ENCODE measurements at regions not wholly inside any gene's neighbourhood (a gene's known extent, or its start where the extent isn't known, plus 50 kb on each side); places are given as distances from the start of the nearest gene placed in this dataset.

GRCh38 chr2:100683231-100683630 lies 120.4 kb downstream of the PDCL3 start (continued):
- no peak for TF ChIP-seq ZNF548 (tag by site-specific recombination; IDR thresholded peaks at IDR 0.05)
- TF ChIP-seq TCF7L2 (IDR thresholded peaks at IDR 0.05; ENCODE audit: borderline replicate concordance, low read depth, low read length), result no peak
- no peak for TF ChIP-seq IKZF3 (tag by site-specific recombination; IDR thresholded peaks at IDR 0.05)
- no peak for TF ChIP-seq ZBTB21 (tag by site-specific recombination; IDR thresholded peaks at IDR 0.05)
- no peak for TF ChIP-seq FEZF1 (tag by site-specific recombination; IDR thresholded peaks at IDR 0.05)

- H3K4me3 ChIP-seq (ENCODE audit: low read depth, low read length), result no peak overlapping the region
- no peak overlapping the region for H3K27ac ChIP-seq (ENCODE audit: extremely low read depth, low read depth, low read length)
- ChIA-PET POLR2A (no interaction called here), CTCF (interaction anchor here (0.5 kb wide), 1 partner anchor 1049 kb away, joined by 3 read pairs; no protein-coding TSS in a partner anchor)
- no peaks in the 10 kb centered on the region for H3K9me3 ChIP-seq (ENCODE audit: control insufficient read depth, insufficient read depth, low read depth, low read length)
- H3K36me3 ChIP-seq (ENCODE audit: control insufficient read depth in 2 of 2, insufficient read depth in 1 of 2, low read length in 2 of 2), result no peaks in the 10 kb centered on the region
- H3K4me1 ChIP-seq (ENCODE audit: control insufficient read depth, insufficient read depth, low read length), result no peaks in the 10 kb centered on the region
- no peak for TF ChIP-seq ZNF335 (tag by site-specific recombination; conservative IDR thresholded peaks at IDR 0.05)
- no peak for TF ChIP-seq OVOL3 (tag by site-specific recombination; IDR thresholded peaks at IDR 0.05)
- TF ChIP-seq HIC1 (tag by site-specific recombination; IDR thresholded peaks at IDR 0.05), result no peak
- no peak for TF ChIP-seq ZNF433 (tag by site-specific recombination; IDR thresholded peaks at IDR 0.05; ENCODE audit: low read depth)
- TF ChIP-seq SALL2 (tag by site-specific recombination; IDR thresholded peaks at IDR 0.05; ENCODE audit: borderline replicate concordance), result no peak
- TF ChIP-seq WT1 (tag by site-specific recombination; IDR thresholded peaks at IDR 0.05), result no peak
- TF ChIP-seq ZNF561 (tag by site-specific recombination; IDR thresholded peaks at IDR 0.05; ENCODE audit: borderline replicate concordance), result no peak
- TF ChIP-seq, protein P1, sequence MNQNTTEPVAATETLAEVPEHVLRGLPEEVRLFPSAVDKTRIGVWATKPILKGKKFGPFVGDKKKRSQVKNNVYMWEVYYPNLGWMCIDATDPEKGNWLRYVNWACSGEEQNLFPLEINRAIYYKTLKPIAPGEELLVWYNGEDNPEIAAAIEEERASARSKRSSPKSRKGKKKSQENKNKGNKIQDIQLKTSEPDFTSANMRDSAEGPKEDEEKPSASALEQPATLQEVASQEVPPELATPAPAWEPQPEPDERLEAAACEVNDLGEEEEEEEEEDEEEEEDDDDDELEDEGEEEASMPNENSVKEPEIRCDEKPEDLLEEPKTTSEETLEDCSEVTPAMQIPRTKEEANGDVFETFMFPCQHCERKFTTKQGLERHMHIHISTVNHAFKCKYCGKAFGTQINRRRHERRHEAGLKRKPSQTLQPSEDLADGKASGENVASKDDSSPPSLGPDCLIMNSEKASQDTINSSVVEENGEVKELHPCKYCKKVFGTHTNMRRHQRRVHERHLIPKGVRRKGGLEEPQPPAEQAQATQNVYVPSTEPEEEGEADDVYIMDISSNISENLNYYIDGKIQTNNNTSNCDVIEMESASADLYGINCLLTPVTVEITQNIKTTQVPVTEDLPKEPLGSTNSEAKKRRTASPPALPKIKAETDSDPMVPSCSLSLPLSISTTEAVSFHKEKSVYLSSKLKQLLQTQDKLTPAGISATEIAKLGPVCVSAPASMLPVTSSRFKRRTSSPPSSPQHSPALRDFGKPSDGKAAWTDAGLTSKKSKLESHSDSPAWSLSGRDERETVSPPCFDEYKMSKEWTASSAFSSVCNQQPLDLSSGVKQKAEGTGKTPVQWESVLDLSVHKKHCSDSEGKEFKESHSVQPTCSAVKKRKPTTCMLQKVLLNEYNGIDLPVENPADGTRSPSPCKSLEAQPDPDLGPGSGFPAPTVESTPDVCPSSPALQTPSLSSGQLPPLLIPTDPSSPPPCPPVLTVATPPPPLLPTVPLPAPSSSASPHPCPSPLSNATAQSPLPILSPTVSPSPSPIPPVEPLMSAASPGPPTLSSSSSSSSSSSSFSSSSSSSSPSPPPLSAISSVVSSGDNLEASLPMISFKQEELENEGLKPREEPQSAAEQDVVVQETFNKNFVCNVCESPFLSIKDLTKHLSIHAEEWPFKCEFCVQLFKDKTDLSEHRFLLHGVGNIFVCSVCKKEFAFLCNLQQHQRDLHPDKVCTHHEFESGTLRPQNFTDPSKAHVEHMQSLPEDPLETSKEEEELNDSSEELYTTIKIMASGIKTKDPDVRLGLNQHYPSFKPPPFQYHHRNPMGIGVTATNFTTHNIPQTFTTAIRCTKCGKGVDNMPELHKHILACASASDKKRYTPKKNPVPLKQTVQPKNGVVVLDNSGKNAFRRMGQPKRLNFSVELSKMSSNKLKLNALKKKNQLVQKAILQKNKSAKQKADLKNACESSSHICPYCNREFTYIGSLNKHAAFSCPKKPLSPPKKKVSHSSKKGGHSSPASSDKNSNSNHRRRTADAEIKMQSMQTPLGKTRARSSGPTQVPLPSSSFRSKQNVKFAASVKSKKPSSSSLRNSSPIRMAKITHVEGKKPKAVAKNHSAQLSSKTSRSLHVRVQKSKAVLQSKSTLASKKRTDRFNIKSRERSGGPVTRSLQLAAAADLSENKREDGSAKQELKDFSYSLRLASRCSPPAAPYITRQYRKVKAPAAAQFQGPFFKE (tag by site-specific recombination; IDR thresholded peaks at IDR 0.05; ENCODE audit: borderline replicate concordance), result no peak
- TF ChIP-seq, protein P2, sequence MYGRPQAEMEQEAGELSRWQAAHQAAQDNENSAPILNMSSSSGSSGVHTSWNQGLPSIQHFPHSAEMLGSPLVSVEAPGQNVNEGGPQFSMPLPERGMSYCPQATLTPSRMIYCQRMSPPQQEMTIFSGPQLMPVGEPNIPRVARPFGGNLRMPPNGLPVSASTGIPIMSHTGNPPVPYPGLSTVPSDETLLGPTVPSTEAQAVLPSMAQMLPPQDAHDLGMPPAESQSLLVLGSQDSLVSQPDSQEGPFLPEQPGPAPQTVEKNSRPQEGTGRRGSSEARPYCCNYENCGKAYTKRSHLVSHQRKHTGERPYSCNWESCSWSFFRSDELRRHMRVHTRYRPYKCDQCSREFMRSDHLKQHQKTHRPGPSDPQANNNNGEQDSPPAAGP (tag by site-specific recombination; IDR thresholded peaks at IDR 0.05), result no peak
- TF ChIP-seq ZNF239 (tag by site-specific recombination; IDR thresholded peaks at IDR 0.05), result no peak
- TF ChIP-seq GLI2 (tag by site-specific recombination; IDR thresholded peaks at IDR 0.05; ENCODE audit: borderline replicate concordance, low read depth), result no peak
- no peak for TF ChIP-seq ZNF626 (tag by site-specific recombination; IDR thresholded peaks at IDR 0.05)
- no peak for TF ChIP-seq ZNF19 (tag by site-specific recombination; IDR thresholded peaks at IDR 0.05; ENCODE audit: low read depth)
- TF ChIP-seq ZNF391 (tag by site-specific recombination; IDR thresholded peaks at IDR 0.05; ENCODE audit: borderline replicate concordance, low read depth), result no peak
- no peak for TF ChIP-seq MZF1 (tag by site-specific recombination; IDR thresholded peaks at IDR 0.05; ENCODE audit: borderline replicate concordance)
- no peak for TF ChIP-seq ZNF747 (tag by site-specific recombination; IDR thresholded peaks at IDR 0.05)
- no peak for TF ChIP-seq IKZF3 (tag by site-specific recombination; IDR thresholded peaks at IDR 0.05)
These were observed 128.1 kb upstream of the NPAS2 start for GRCh38 chr2:100691846-100692245.

All from HEK293 (cell line).